HEK293 (cell line): ENCODE measurements at regions not wholly inside any gene's neighbourhood (a gene's known extent, or its start where the extent isn't known, plus 50 kb on each side); places are given as distances from the start of the nearest gene placed in this dataset.

ENCODE experiments used
- CTCF ChIA-PET: fragments of 350-600 bp; formaldehyde crosslinking; extraction: SDS; loops from one replicate; lab custom pipeline; 2021; ENCODE audit warnings: antibody characterized with exemption; lab: Yijun Ruan, JAX
- POLR2A ChIA-PET: fragments of 300-600 bp; formaldehyde crosslinking; extraction: SDS; loops from one replicate; lab custom pipeline; 2020; ENCODE audit warnings: antibody characterized with exemption, inconsistent platforms; lab: Yijun Ruan, JAX
- H3K27ac ChIP-seq: fragments of 200-500 bp; sonication (Bioruptor generic); 2 replicates; pipeline ENCODE4 v1.5.1; 2014; ENCODE audit warnings: low read depth, low read length, control low read depth, inconsistent platforms; ENCODE audit errors: extremely low read depth
- H3K36me3 ChIP-seq, 2 experiments: fragments of 200-500 bp in 1 of 2; sonication (Bioruptor generic) in 1 of 2; 1 replicate in 1 of 2; 2 replicates in 1 of 2; pipeline ENCODE4 v1.5.1; 2014 to 2017; ENCODE audit warnings: inconsistent platforms in 2 of 2, low read length in 2 of 2; ENCODE audit not compliant: control insufficient read depth in 2 of 2, insufficient read depth in 1 of 2
- H3K4me1 ChIP-seq: fragments of 200-500 bp; sonication (Bioruptor generic); 2 replicates; pipeline ENCODE4 v1.5.1; 2014; ENCODE audit warnings: mild to moderate bottlenecking, low read length, inconsistent platforms; ENCODE audit not compliant: control insufficient read depth, insufficient read depth
- H3K4me3 ChIP-seq: 2 replicates; pipeline ENCODE4 v1.5.1; 2011; ENCODE audit warnings: low read depth, mild to moderate bottlenecking, control low read depth, low read length, moderate library complexity
- H3K9me3 ChIP-seq: fragments of 200-500 bp; sonication (Bioruptor generic); 2 replicates; pipeline ENCODE4 v1.5.1; 2014; ENCODE audit warnings: low read depth, low read length, inconsistent platforms; ENCODE audit not compliant: control insufficient read depth, insufficient read depth
- MZF1 ChIP-seq: fragments of 450-650 bp; formaldehyde crosslinking; IDR thresholded peaks from 2 replicates; pipeline ENCODE4 v1.5.1; 2017; ENCODE audit warnings: missing biosample characterization, missing genetic modification characterization, borderline replicate concordance
- PRDM1 ChIP-seq: fragments of 450-650 bp; formaldehyde crosslinking; IDR thresholded peaks from 2 replicates; pipeline ENCODE4; 2016; ENCODE audit warnings: missing biosample characterization, missing genetic modification characterization
- PRDM10 ChIP-seq: fragments of 450-650 bp; formaldehyde crosslinking; IDR thresholded peaks from 2 replicates; pipeline ENCODE4 v1.5.1; 2016; ENCODE audit warnings: missing biosample characterization, missing genetic modification characterization
- REPIN1 ChIP-seq: fragments of 450-650 bp; formaldehyde crosslinking; IDR thresholded peaks from 2 replicates; pipeline ENCODE4 v1.5.1; 2017; ENCODE audit warnings: missing biosample characterization, missing genetic modification characterization, low read depth
- ZBTB20 ChIP-seq: fragments of 450-650 bp; formaldehyde crosslinking; IDR thresholded peaks from 2 replicates; pipeline ENCODE4 v1.5.1; 2016; ENCODE audit warnings: missing biosample characterization, missing genetic modification characterization
- ZNF112 ChIP-seq: fragments of 450-650 bp; formaldehyde crosslinking; IDR thresholded peaks from 2 replicates; pipeline ENCODE4 v1.5.0; 2017; ENCODE audit warnings: missing biosample characterization, missing genetic modification characterization
- ZNF140 ChIP-seq: fragments of 450-650 bp; formaldehyde crosslinking; IDR thresholded peaks from 2 replicates; pipeline ENCODE4 v1.5.1; 2016; ENCODE audit warnings: missing biosample characterization, missing genetic modification characterization
- ZNF155 ChIP-seq: fragments of 450-650 bp; formaldehyde crosslinking; IDR thresholded peaks from 2 replicates; pipeline ENCODE4 v1.5.1; 2016; ENCODE audit warnings: missing biosample characterization, missing genetic modification characterization
- ZNF324 ChIP-seq: fragments of 450-650 bp; formaldehyde crosslinking; IDR thresholded peaks from 2 replicates; pipeline ENCODE4 v1.5.1; 2016; ENCODE audit warnings: missing biosample characterization, missing genetic modification characterization
- ZNF426 ChIP-seq: fragments of 450-650 bp; formaldehyde crosslinking; IDR thresholded peaks from 2 replicates; pipeline ENCODE4 v1.5.1; 2017; ENCODE audit warnings: missing biosample characterization, missing genetic modification characterization, mild to moderate bottlenecking, inconsistent platforms, moderate library complexity
- ZNF548 ChIP-seq: fragments of 450-650 bp; formaldehyde crosslinking; IDR thresholded peaks from 2 replicates; pipeline ENCODE4 v1.5.1; 2016; ENCODE audit warnings: missing biosample characterization, missing genetic modification characterization
- ZNF639 ChIP-seq: fragments of 450-650 bp; formaldehyde crosslinking; IDR thresholded peaks from 2 replicates; pipeline ENCODE4 v1.5.1; 2016; ENCODE audit warnings: missing biosample characterization, missing genetic modification characterization
- ZNF670 ChIP-seq: fragments of 450-650 bp; formaldehyde crosslinking; IDR thresholded peaks from 2 replicates; pipeline ENCODE4 v1.5.1; 2016; ENCODE audit warnings: missing biosample characterization, missing genetic modification characterization, low read depth
- ZNF768 ChIP-seq: fragments of 450-650 bp; formaldehyde crosslinking; IDR thresholded peaks from 2 replicates; pipeline ENCODE4 v1.5.1; 2018; ENCODE audit warnings: missing biosample characterization, mild to moderate bottlenecking, missing genetic modification characterization
- ZNF843 ChIP-seq: fragments of 450-650 bp; formaldehyde crosslinking; IDR thresholded peaks from 2 replicates; pipeline ENCODE4 v1.5.1; 2016; ENCODE audit warnings: missing biosample characterization, missing genetic modification characterization
- ZSCAN16 ChIP-seq: fragments of 450-650 bp; formaldehyde crosslinking; IDR thresholded peaks from 2 replicates; pipeline ENCODE4 v1.5.1; 2016; ENCODE audit warnings: missing biosample characterization, missing genetic modification characterization
- ZXDB ChIP-seq: fragments of 450-650 bp; formaldehyde crosslinking; IDR thresholded peaks from 2 replicates; pipeline ENCODE4 v1.5.1; 2016; ENCODE audit warnings: missing biosample characterization, missing genetic modification characterization

DNA sequence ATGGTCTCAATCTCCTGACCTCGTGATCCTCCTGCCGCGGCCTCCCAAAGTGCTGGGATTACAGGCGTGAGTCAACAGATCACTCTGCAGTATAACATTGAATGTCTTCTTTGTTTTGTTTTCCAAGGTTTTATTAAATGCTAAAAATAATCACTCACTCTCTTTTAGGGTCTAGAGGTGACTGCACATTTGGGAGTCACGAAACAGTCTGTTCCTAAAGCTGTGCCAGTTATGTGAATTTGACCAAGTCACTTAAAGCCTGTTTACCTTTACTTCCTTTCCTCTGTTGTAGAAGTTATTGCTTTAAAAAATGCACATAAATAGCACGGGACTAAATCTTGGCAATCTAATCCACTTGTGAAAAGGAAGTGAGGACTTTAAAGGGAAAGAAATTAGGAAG, 304.9 kb upstream of the PTGER4 start:
- Histone ChIP-seq H3K27ac (no peak overlapping the region), H3K9me3 (no peaks in the 10 kb centered on the region), H3K36me3 (no peaks in the 10 kb centered on the region), H3K4me3 (no peak overlapping the region), H3K4me1 (no peaks in the 10 kb centered on the region)
- POLR2A ChIA-PET: no interaction called here
- TF ChIP-seq REPIN1 (no peak), ZNF426 (no peak), MZF1 (tag by site-specific recombination) (no peak), ZNF639 (no peak), ZXDB (tag by site-specific recombination) (no peak), ZNF140 (tag by site-specific recombination) (no peak)
- CTCF ChIA-PET: interaction anchor here (0.7 kb wide), 1 partner anchor 1073 kb away, joined by 3 read pairs; no protein-coding TSS in a partner anchor

GRCh38 chr5:40368200-40368599, 311.5 kb upstream of the PTGER4 start:
- Histone ChIP-seq H3K36me3 (no peaks in the 10 kb centered on the region), H3K9me3 (no peaks in the 10 kb centered on the region), H3K27ac (no peak overlapping the region), H3K4me1 (no peaks in the 10 kb centered on the region), H3K4me3 (no peak overlapping the region)
- ChIA-PET CTCF (no interaction called here), POLR2A (no interaction called here)
- no peak for TF ChIP-seq PRDM1 (tag by site-specific recombination)
- TF ChIP-seq ZNF843 (tag by site-specific recombination): no peak
- TF ChIP-seq ZNF670 (tag by site-specific recombination): no peak
- no peak for TF ChIP-seq ZNF548 (tag by site-specific recombination)
- TF ChIP-seq ZBTB20 (tag by site-specific recombination): no peak
- TF ChIP-seq ZNF155 (tag by site-specific recombination): no peak
- no peak for TF ChIP-seq ZNF768 (tag by site-specific recombination)
- no peak for TF ChIP-seq ZNF324 (tag by site-specific recombination)
- TF ChIP-seq ZNF112 (tag by site-specific recombination): no peak

GRCh38 chr5:40367255-40367654, 312.5 kb upstream of the PTGER4 start:
- H3K4me1 ChIP-seq: no peaks in the 10 kb centered on the region
- TF ChIP-seq ZSCAN16 (tag by site-specific recombination) (no peak), ZXDB (tag by site-specific recombination) (no peak), PRDM10 (tag by site-specific recombination) (no peak), ZNF155 (tag by site-specific recombination) (no peak)
- H3K4me3 ChIP-seq: no peak overlapping the region
- CTCF ChIA-PET: no interaction called here
- no peaks in the 10 kb centered on the region for H3K36me3 ChIP-seq
- POLR2A ChIA-PET: no interaction called here
- no peak overlapping the region for H3K27ac ChIP-seq
- no peaks in the 10 kb centered on the region for H3K9me3 ChIP-seq
